WI38 (cell line): ENCODE measurements at regions not wholly inside any gene's neighbourhood (a gene's known extent, or its start where the extent isn't known, plus 50 kb on each side); places are given as distances from the start of the nearest gene placed in this dataset.
"Not testable (repeated sequence)": the region's sequence is repeated elsewhere in the genome, so short reads cannot be mapped to it uniquely, and the experiment has no call there.

Experiments
- H3K4me3 ChIP-seq: 2 replicates; pipeline ENCODE4 v1.5.1; 2011; ENCODE audit warnings: low read depth, mild to moderate bottlenecking, control low read depth, low read length
- TF ChIP-seq, protein P1 (sequence below): IDR thresholded peaks from 2 replicates; pipeline ENCODE4 v1.5.1; 2012; ENCODE audit warnings: low read depth, mild to moderate bottlenecking, control low read depth, low read length

DNA sequence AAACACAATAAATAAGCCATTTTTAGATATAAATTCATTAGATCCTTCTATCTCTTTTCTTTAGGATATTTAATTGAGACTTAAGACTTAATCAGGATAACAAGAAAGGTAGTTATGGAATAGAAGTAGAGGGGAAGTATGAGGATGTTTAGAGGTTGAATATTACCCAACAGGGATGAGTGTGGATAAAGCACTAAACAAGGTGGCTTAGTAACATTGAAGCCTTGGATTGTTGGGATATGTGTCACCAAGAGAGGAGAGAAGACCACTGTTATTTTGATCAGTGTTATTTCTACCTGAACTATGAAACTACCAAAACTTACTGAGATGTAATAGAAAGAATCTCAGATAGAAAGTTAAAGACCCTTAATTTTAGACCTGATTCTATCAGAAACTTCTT is 405.7 kb downstream of the PIK3C3 start:
- TF ChIP-seq, protein P1, sequence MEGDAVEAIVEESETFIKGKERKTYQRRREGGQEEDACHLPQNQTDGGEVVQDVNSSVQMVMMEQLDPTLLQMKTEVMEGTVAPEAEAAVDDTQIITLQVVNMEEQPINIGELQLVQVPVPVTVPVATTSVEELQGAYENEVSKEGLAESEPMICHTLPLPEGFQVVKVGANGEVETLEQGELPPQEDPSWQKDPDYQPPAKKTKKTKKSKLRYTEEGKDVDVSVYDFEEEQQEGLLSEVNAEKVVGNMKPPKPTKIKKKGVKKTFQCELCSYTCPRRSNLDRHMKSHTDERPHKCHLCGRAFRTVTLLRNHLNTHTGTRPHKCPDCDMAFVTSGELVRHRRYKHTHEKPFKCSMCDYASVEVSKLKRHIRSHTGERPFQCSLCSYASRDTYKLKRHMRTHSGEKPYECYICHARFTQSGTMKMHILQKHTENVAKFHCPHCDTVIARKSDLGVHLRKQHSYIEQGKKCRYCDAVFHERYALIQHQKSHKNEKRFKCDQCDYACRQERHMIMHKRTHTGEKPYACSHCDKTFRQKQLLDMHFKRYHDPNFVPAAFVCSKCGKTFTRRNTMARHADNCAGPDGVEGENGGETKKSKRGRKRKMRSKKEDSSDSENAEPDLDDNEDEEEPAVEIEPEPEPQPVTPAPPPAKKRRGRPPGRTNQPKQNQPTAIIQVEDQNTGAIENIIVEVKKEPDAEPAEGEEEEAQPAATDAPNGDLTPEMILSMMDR: no peak
- H3K4me3 ChIP-seq: no peak overlapping the region

DNA sequence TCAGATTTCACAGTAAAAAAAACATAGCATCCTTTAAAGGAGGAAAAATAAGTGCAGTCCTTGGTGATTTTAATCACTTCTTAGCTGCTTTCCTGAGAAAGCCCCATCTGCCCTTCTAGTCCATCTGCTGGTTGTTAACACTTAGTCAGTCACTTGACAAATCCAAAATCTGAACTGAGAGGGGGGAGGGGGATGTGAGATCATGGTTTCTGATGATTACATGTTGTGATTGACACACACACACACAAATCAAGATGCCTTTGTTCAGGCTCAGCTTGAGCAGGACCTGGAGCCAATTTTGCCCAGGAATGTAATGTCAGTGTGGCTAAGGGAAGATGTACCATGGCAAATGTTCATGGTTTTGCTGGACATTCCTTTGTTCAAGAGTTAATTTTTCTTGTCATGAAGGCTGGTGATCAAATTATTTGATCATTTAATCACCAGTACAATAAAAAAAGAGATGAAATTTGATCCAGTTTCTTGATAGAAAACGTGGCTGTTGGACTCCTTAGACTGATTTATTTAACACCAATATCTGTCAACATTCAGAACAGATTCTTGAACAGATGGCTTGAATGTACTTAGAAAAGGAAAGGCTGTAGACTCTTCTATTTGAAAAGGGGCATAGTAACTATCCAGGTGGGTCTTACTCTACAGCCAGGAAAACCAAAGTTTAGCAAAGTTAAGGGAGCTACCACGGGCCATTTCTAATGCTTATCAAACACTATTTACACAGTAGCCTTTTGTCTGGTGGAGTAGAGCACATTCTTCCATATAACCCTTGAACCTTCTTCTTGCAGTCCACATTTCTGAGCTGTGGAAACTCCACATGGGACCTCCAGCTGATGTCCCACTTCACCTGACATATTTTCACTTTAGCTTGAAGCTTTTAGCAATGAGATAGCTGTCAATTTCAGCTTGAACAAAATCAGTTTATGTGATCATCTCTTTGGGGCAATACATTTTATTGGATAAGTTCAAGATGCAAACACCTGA is 408.7 kb downstream of the PIK3C3 start:
- H3K4me3 ChIP-seq: no peak overlapping the region
- TF ChIP-seq, protein P1: no peak

DNA sequence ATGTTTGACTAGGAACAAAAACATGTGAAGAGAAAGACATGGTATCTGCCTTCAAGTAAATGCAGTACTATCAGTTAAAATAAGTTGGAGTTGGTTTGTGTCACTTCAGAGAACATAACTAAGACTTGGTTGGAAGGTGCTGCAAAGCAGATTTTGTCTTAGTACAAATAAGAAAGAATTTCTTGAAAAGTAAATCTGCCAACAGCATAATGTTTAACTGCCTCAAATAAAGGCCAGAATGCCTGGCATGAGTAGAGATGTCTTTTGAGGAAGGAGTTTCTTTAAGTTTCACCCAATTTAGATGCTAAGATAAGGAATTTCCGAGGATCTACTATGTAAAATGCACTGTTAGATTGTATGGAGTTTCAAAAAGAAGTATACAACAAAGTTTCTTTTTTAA is 409.7 kb downstream of the PIK3C3 start:
- H3K4me3 ChIP-seq: no peak overlapping the region
- TF ChIP-seq, protein P1: no peak

DNA sequence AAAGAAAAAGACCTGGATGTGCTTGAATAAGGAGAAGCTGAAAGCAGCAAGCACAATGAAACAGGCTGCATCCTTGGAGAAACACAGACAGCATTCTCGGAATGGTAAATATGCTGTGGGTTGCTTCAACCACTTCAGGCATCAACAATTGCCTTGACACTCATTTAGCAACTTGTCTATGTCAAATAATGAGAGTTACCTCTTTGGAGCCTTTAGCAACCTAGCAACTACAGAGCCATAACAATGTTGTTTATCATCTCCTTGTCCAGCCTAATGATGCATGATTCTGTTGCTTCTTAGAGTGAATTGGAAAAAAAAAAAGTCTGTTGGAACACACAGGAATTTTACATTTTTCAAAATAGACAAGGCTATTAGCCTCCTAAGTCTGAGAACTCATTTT is 410.6 kb downstream of the PIK3C3 start:
- no peak overlapping the region for H3K4me3 ChIP-seq
- TF ChIP-seq, protein P1: no peak

DNA sequence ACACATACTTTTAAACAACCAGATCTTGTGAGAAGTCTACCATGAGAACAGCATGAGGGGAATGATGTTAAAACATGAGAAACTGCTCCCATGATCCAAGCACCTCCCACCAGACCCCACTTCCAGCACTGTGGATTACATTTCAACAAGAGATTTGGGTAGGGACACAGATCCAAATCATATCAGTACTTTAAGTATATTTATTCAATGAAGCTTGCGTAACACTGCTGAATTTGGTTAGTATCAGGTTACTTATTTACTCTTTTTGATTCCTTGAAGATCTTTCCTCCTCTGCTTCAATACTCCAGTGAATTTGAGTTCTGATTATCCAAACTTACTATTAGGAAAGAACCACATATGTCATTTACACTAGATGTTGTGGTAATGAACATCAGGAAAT is 418.6 kb downstream of the PIK3C3 start:
- TF ChIP-seq, protein P1: no peak
- no peak overlapping the region for H3K4me3 ChIP-seq

DNA sequence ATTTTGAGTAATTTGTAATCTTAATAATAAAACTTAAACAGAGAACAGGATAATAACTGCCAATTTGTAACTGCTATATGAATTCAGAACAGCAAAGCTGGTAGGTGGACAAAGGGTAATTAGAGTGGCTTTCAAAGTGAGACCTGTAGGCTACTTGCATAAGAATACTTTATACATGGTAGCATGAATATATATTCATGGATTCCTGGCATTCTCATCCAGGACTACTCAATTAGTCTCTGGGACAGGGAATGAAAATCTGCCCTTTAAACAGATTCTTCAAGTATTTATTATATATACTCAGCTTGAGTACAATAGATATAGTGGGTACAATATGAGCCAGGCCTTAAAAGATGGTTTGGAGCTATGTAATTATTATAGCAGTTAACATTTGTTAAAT is 419.9 kb downstream of the PIK3C3 start:
- TF ChIP-seq, protein P1: no peak
- no peak overlapping the region for H3K4me3 ChIP-seq

DNA sequence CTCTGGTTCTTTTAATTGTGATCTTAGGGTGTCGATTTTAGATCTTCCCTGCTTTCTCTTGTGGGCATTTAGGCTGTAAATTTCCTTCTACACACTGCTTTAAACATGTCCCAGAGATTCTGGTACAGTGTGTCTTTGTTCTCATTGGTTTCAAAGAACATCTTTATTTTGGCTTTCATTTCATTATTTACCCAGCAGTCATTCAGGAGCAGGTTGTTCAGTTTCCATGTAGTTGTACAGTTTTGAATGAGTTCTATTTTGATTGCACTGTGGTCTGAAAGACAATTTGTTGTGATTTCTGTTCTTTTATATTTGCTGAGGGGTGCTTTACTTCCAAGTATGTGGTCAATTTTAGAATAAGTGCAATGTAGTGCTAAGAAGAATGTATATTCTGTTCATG is 423.8 kb downstream of the PIK3C3 start:
- not testable (repeated sequence) for H3K4me3 ChIP-seq

DNA sequence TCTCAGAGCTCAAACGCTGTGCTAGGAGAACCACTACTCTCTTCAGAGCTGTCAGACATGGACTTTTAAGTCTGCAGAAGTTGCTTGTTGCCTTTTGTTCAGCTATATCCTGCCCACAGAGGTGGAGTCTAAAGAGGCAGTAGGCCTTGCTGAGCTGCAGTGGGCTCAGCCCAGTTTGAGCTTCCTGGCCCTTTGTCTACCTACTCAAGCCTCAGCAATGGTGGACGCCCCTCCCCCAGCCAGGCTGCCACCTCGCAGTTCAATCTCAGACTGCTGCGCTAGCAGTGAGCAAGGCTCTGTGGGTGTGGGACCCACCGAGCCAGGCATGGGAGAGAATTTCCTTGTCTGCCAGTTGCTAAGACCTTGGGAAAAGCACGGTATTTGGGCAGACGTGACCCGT is 426.2 kb downstream of the PIK3C3 start:
- not testable (repeated sequence) for H3K4me3 ChIP-seq
